OCI-LY7 (cell line): ENCODE measurements at regions not wholly inside any gene's neighbourhood (a gene's known extent, or its start where the extent isn't known, plus 50 kb on each side); places are given as distances from the start of the nearest gene placed in this dataset.

Experiments
- BruUV-seq: library from RNA; stranded (reverse); fragments of 400-500 nt; replicated peaks from 2 replicates; lab custom pipeline; 2021; lab: Mats Ljungman, UMichigan
- CTCF ChIA-PET: fragments of 300-600 bp; sonication (Branson Sonifier 250); formaldehyde crosslinking; loops from one replicate; lab custom pipeline; 2022; ENCODE audit warnings: antibody characterized with exemption; ENCODE audit not compliant: unreplicated experiment; lab: Charles Lee
- POLR2A ChIA-PET: fragments of 300-600 bp; sonication (Branson Sonifier 250); formaldehyde crosslinking; loops from one replicate; lab custom pipeline; 2022; ENCODE audit warnings: antibody characterized with exemption; lab: Charles Lee
- DNase-seq: peaks from one replicate; pipeline ENCODE4 v3.0.0-alpha.2; 2015; ENCODE audit warnings: low spot score
- H2AFZ ChIP-seq: fragments of 200-600 bp; sonication (generic), shearing (Covaris generic); 2 replicates; pipeline ENCODE4 v1.6.1; 2014; ENCODE audit warnings: mild to moderate bottlenecking, antibody characterized with exemption, low read length, moderate library complexity
- H3K27ac ChIP-seq: fragments of 200-600 bp; sonication (generic); 2 replicates; pipeline ENCODE4 v1.5.1; 2014; ENCODE audit warnings: mixed run types, low read depth, mild to moderate bottlenecking, moderate library complexity, low read length, inconsistent platforms; ENCODE audit not compliant: poor library complexity, severe bottlenecking
- H3K36me3 ChIP-seq: fragments of 200-600 bp; sonication (generic); 2 replicates; pipeline ENCODE4 v1.6.1; 2014; ENCODE audit warnings: mild to moderate bottlenecking, antibody characterized with exemption, low read length, moderate library complexity, mixed read lengths; ENCODE audit not compliant: insufficient read depth
- H3K4me1 ChIP-seq: fragments of 200-600 bp; sonication (generic); 2 replicates; pipeline ENCODE4 v1.5.1; 2014; ENCODE audit warnings: mild to moderate bottlenecking, low read length; ENCODE audit not compliant: insufficient read depth, poor library complexity, severe bottlenecking
- H3K4me2 ChIP-seq: fragments of 200-600 bp; sonication (generic); 2 replicates; pipeline ENCODE4 v1.6.1; 2014; ENCODE audit warnings: mild to moderate bottlenecking, low read length
- H3K4me3 ChIP-seq: fragments of 200-600 bp; sonication (generic); 2 replicates; pipeline ENCODE4 v1.5.1; 2014; ENCODE audit warnings: mild to moderate bottlenecking, low read depth, low read length; ENCODE audit not compliant: poor library complexity, severe bottlenecking
- H3K79me2 ChIP-seq: fragments of 200-600 bp; sonication (generic); 2 replicates; pipeline ENCODE4 v1.6.1; 2016; ENCODE audit warnings: low read depth, mild to moderate bottlenecking, low read length, moderate library complexity, mixed read lengths; ENCODE audit not compliant: insufficient read depth
- H3K9me2 ChIP-seq: fragments of 200-600 bp; sonication (generic); 2 replicates; pipeline ENCODE4 v1.6.1; 2016; ENCODE audit warnings: mild to moderate bottlenecking, low read length, mixed read lengths; ENCODE audit not compliant: insufficient read depth
- H3K9me3 ChIP-seq: fragments of 200-600 bp; sonication (generic); 2 replicates; pipeline ENCODE4 v1.6.1; 2014; ENCODE audit warnings: mild to moderate bottlenecking, mixed run types, low read length, mixed read lengths
- H4K20me1 ChIP-seq: fragments of 200-600 bp; sonication (generic); 2 replicates; pipeline ENCODE4 v1.6.1; 2014; ENCODE audit warnings: mild to moderate bottlenecking, antibody characterized with exemption, low read length, moderate library complexity, mixed read lengths; ENCODE audit not compliant: insufficient read depth
- EZH2phosphoT487 ChIP-seq: fragments of 200-600 bp; sonication (generic); IDR thresholded peaks from 2 replicates; pipeline ENCODE4 v1.6.1; 2018; ENCODE audit warnings: low read depth, borderline replicate concordance, mild to moderate bottlenecking, mixed run types, antibody characterized with exemption, low read length, moderate library complexity, mixed read lengths
- intact Hi-C: fragments of 100-400 bp; cut with micrococcal nuclease; formaldehyde crosslinking; loops from one replicate; pipeline ENCODE4 v1.10.0; 2022; ENCODE audit not compliant: unreplicated experiment
- TF ChIP-seq, protein P1 (sequence below): fragments of 200-600 bp; sonication (generic); conservative IDR thresholded peaks from 2 replicates; pipeline ENCODE4 v1.5.1; 2014; ENCODE audit warnings: mild to moderate bottlenecking, antibody characterized with exemption, low read length, moderate library complexity, mixed read lengths

DNA sequence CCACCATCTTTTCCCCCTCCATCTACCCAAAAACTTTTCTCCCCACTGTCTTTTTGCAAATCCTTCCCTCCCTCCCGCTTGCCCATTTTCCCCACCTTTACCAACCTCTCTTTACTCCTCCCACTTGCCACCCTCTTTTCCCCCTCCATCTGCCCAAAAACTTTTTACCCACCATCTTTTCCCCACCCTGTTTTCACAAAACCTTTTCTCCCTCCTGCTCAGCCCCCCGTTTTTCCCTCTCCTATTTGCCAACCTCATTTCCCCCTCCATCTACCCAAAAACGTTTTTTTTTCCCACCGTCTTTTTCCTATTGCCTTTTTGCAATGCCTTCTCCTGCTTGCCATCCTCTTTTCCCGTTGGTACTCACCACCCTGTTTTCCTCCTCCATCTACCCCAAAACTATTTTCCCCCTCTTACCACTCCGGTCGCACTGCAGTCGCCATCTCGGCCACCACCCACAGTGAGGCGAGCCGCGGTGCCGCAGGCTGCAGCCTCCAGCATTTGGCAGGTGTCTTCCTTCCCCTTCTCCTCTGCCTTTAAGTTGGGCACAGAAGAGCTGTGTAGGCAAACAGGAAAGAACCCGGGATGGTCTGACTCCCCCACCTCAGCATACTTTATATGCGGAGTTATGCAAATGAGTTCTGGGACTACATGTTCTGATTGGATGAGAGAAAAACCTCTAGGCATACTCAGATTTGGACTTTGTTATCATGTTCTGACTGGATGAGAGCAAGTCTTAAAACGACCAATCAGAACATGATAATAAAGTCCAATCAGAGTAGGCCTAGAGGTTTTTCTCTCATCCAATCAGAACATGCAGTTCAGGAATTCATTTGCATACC is 121.2 kb upstream of the VPREB1 start:
- no peaks in the 10 kb centered on the region for H3K36me3 ChIP-seq
- no peak overlapping the region for H2AFZ ChIP-seq
- no peak overlapping the region for H3K4me3 ChIP-seq
- DNase-seq = no peak
- no peaks in the 10 kb centered on the region for H3K9me3 ChIP-seq
- H4K20me1 ChIP-seq = no peaks in the 10 kb centered on the region
- H3K4me2 ChIP-seq = no peak overlapping the region
- no TSS peak for BruUV-seq
- ChIA-PET POLR2A (no interaction called here), CTCF (no interaction called here)
- no peak for TF ChIP-seq EZH2phosphoT487
- TF ChIP-seq, protein P1, sequence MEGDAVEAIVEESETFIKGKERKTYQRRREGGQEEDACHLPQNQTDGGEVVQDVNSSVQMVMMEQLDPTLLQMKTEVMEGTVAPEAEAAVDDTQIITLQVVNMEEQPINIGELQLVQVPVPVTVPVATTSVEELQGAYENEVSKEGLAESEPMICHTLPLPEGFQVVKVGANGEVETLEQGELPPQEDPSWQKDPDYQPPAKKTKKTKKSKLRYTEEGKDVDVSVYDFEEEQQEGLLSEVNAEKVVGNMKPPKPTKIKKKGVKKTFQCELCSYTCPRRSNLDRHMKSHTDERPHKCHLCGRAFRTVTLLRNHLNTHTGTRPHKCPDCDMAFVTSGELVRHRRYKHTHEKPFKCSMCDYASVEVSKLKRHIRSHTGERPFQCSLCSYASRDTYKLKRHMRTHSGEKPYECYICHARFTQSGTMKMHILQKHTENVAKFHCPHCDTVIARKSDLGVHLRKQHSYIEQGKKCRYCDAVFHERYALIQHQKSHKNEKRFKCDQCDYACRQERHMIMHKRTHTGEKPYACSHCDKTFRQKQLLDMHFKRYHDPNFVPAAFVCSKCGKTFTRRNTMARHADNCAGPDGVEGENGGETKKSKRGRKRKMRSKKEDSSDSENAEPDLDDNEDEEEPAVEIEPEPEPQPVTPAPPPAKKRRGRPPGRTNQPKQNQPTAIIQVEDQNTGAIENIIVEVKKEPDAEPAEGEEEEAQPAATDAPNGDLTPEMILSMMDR = no peak
- no peaks in the 10 kb centered on the region for H3K4me1 ChIP-seq
- H3K27ac ChIP-seq = no peak overlapping the region
- no peaks in the 10 kb centered on the region for H3K9me2 ChIP-seq
- no peaks in the 10 kb centered on the region for H3K79me2 ChIP-seq
- intact Hi-C loops = no loop called here

DNA sequence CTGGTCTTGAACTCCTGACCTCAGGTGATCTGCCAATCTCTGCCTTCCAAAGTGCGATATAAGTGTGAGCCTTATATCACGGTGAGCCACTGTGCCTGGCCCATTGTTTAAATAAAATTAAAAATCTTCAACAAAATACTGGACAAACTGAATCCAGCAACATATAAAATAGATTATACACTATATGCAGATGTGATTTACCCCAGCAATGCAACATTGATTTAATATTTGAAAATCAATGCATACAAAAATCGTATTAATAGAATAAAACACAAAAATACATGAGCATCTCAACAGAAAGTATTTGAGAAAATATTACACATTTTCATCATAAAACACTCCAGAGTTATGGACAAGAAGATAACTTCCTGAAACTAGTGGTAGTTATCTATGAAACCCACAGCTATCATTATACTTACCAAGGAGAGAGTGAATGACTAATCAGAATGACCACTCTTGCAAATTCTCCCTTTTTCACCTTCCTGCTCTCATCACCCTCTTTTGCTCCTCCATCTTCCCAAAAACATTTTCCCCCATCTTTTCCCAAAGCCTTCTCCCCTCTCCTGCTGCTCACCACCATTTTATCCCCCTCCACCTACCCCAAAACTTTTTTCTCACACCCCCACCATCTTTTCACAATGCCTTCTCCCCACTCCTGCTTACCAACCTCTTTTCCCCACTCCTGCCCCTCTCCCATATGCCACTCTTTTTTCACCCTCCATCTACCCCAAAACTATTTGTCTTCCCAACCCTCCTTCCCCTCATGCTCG is 122.1 kb upstream of the VPREB1 start:
- DNase-seq = no peak
- intact Hi-C loops = no loop called here
- Histone ChIP-seq H4K20me1 (no peaks in the 10 kb centered on the region), H3K27ac (no peak overlapping the region), H2AFZ (no peak overlapping the region), H3K9me3 (no peaks in the 10 kb centered on the region), H3K4me3 (no peak overlapping the region), H3K9me2 (no peaks in the 10 kb centered on the region), H3K4me1 (no peaks in the 10 kb centered on the region), H3K4me2 (no peak overlapping the region), H3K79me2 (no peaks in the 10 kb centered on the region), H3K36me3 (no peaks in the 10 kb centered on the region)
- ChIA-PET CTCF (no interaction called here), POLR2A (interaction anchor here (0.6 to 1.1 kb wide), 3 partner anchors 12 to 124 kb away, joined by 3 read pairs; no protein-coding TSS in a partner anchor)
- BruUV-seq = no TSS peak
- TF ChIP-seq EZH2phosphoT487 = no peak
- TF ChIP-seq, protein P1 = no peak
